ENCODE measurements at regions not wholly inside any gene's neighbourhood (a gene's known extent, or its start where the extent isn't known, plus 50 kb on each side); places are given as distances from the start of the nearest gene placed in this dataset.
"Not testable (repeated sequence)": the region's sequence is repeated elsewhere in the genome, so short reads cannot be mapped to it uniquely, and the experiment has no call there.

DNA sequence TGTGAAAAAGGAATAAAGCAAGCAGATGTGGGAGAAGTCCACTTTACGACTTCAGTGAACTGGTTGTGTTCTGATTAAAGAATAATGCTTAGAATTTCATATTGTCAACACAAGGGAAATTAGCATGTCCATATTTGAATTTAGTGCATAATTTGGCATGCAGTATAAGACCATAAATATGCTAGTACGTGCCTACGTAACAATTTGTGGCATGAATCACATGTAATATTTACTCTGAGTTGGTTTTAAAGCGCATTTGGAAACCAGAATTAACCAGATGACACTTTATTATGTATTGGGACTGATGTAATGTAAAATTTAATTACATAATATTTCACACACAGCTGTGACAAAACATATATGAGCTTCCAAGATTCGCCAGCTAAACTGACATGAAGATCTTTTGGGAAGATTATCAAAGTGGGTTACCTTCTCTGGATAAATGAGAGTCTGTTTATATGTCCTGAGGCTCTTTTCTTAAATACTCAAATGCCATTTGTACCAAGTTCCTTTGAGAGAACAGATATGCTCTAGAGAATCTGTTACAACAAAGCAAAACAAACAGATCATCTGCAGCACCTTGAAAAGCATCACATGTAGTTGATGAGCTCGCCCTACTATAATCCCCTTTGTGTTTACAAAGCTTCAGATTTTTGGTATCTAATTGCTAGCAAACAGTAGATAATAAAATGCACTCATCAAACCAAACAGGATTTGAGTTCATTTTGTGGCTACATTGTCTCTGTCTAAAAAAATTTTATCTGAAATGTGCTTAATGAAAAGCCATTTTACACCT lies 1468.6 kb downstream of the CDH11 start:
- no peak for DNase-seq

DNA sequence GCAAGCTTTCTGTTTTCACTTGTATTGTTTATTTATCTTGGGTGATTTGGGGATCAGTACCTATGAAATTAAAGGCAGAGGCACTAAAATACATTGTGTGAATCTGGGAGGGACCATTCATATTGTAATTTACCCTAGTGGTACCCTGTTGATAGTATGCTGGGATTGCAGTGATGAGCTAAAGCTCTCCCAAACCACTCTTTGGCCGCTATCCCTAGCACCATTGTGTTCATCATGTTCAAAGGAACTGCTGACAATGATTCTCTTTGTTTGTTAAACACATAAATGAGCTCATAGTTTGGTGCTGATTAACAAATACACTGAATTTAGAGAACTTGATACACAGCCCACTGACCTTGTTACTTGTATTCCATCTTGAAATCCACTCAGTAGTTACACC lies 1469.8 kb downstream of the CDH11 start:
- no peak for DNase-seq

DNA sequence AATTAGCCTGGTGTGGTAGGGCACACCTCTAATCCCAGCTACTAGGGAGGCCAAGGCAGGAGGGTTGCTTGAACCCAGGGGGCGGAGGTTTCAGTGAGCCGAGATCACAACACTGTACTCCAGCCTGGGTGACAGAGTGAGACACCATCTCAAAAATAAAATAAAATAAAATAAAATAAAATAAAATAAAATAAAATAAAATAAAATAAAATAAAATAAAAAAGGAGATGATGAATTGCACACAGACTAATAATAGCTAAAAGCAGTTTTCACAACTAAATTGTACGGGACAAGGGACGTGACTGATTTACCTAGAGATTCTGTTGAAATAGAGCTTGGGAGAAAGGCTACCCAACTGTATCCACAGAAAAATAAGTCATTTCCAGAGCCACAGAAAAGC lies 1471.3 kb downstream of the CDH11 start:
- no peak for DNase-seq

DNA sequence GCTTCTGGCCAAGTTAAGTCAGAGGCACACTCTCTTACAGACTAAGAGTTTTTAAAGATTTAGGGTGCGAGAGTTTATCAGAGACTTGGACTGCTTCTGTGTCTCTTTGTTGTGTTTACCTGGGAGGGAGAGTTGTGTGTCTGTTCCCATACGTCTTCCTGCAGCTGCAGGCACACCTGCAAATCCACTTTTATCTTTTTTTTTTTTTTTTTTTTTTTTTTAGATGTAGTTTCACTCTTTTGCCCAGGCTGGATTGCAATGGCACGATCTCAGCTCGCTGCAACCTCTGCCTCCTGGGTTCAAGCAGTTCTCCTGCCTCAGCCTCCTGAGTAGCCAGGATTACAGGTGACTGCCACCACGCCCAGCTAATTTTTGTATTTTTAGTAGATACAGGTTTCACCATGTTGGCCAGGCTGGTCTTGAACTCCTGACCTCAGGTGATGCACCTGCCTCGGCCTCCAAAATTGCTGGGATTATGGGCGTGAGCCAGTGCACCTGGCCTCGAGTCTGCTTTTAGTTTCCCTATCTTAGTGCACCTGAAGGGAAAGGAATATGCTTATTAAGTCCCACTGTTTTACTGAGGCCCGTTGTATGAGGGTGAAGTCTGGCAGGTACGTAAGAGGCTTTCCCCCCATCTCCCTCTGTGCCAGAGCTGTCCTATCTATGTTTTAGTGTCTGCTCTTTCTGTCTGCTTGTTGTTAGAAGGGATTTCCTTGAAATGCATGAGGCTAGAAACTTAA lies 1488.0 kb downstream of the CDH11 start:
- DNase-seq = not testable (repeated sequence)

DNA sequence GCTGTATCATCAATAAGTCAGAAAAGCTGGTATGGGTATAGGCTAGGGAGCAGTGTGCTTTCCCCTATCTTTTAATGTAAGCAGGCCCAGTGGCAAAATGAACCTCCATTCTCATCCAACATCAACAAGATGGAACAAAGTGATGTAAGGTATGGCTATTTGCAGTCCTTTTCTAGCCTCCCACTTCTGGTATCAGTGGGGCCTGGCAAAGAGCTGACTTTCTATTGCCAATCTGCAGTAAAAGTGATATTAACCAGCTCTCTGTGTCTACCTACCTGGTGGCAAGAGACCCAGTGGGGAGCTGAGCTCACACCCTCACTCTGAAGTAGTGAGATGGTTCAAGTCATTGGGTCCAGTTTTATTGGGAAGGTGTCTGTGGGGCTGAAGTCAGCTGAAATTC lies 1492.6 kb downstream of the CDH11 start:
- no peak for DNase-seq

DNA sequence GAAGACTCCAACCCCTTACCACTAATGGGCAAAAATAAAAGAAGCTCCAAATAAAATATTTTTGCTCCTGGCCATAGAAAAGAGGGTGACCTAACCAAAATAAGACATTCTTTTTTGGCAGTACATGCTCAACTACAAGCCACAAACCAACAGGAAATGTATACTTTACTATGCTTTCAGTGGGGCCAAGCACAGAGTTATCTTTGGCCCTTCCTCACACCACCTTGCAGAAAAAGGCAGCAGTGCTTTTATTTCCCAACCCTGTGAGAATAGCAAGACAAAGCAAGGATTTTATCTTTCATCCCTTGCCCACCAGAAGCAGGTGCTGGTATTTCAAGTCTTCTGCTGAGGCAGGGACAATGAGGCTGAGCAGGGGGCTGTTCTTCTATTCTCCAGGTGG lies 1493.1 kb downstream of the CDH11 start:
- no peak for DNase-seq

DNA sequence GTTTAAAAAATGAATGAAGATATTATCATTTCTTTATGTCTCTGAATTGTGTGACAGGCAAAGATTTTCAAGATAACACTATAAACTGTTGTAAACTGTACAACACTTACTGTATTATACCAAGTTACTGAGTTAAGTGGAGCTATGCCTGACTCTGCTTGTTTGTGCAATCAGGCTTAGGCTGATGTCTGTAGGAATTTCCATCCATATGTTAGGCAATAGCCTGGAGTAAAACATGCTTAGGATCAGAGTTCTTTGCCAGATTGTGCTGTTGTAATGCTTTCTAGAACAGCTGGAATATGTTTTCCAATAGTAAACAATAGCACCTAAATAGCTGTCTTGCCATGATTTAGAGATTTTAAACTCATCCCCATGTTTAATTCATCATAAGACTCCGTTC lies 1496.7 kb downstream of the CDH11 start:
- no peak for DNase-seq

DNA sequence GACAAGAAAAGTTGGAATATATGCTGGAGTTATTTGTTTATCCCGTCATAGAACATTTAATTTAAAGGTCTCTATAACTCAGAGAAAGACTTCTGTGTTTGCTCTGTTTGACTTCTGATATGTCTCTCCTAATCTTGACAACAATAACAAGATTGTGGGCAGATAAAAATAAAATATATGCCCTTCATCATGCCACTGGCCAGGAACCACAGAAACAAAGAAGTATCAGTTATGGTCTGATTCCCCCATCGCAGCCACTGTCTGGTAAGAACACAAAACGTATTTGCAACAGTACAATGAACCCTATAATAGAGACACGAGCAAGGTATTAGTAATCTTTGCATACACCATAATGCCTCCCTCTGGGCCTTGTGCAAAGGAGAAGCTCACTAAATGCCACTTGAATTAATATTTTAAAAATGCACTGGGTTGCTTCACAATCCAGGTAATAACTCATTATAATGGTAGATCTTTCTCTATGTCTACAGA lies 1498.3 kb downstream of the CDH11 start:
- DNase-seq = no peak

DNA sequence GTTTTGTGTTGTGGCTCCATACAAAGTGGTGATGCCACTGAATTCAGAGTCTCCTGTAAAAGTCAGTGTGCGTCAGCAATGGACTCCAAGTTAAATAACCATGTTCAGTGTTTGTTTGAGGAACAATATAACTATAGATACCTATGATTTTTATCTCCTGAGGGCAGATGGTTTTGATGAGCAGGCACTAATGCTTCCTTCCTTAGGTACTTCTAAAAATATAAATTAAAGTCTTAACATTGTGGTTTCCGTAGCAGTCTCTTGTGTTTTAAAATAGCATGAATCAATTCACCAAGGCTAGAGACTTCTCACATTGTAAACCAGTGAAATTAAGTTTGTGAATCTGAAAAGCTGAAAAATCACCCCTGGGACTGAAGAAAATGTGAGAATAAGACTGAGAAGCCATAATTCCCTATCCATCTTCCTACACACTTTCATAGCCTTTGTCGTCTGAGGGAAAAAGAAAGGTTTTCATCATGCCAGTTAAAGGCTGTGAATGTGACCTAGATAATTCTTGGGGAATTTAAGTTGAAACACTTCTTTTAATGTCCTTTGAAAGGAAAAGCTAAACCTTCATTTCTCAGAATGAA lies 1502.9 kb downstream of the CDH11 start:
- DNase-seq = no peak

DNA sequence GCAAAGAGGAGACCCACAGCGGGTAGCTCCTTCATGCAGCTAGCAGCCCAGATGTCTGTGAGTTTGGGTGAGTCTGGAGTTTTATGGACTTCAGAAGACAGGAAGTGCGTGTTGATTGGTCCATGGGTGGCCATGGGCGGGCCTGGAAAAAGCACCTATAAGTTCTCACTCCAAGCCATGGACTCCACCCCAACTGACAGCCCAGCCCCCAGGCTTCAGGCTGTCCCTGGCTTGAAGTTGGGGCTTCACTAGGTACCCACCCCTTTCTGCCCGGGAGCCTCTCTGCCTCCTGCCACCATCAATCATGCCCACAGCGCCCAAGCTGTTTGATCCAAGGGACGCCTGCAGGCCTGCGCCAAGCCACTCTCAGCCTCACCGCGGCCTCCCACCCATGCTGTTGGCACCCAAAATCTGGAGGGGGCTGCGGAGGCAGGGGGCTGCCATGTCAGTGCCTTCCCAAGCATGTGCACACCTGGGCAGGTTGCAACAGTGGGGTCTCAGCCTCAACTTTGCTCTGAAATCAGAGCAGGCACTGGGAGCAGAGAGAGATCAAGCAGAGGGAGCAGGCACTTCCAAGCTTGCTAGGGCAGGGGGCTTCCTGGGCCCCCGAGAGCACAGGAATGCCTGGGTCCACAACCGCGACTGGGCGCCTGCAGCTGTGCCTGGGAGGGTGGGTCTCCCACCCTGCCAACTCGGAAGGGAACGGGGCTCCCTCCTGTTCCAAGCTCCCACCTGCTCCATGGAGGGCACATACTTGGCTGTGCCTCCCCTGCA lies 1503.7 kb downstream of the CDH11 start:
- no peak for DNase-seq

DNA sequence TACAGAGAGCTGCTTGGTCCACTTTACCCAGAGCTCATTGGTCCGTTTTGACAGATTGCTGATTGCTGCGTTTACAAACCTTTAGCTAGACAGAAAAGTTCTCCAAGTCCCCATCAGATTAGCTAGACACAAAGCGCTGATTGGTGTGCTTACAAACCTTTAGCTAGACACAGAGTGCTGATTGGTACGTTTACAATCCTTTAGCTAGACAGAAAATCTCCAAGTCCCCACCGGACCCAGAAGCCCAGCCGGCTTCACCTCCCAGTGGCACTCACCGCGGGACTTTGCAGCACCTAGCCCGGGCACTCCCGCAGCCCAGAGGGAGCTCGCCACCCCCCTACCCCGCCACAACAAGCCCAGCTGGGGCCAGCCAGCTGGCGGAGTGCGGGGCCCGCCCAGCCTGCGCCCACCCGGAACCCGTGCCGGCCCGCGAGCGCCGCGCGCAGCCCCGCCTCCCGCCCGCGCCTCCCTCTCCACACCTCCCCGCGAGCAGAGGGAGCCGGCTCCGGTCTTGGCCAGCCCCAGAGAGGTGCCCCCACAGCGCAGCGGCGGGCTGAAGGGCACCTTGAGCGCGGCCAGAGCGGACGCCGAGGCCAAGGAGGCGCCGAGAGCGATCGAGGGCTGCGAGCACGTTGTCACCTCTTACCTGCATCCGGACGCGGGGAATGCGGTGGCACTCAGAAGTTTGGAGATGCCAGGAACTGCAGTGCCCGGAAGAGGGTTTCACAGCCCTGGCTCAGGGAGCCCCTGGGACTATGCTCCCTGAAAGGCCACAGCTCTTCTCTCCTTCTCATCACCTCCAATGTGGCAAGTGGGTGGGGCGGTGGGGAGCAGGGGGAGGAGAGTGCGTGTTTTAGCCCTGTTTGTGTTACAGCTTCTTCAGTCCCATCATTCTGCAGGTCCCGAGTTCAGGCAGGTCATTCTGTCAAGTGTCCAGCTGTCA lies 1504.5 kb downstream of the CDH11 start:
- DNase-seq = no peak

DNA sequence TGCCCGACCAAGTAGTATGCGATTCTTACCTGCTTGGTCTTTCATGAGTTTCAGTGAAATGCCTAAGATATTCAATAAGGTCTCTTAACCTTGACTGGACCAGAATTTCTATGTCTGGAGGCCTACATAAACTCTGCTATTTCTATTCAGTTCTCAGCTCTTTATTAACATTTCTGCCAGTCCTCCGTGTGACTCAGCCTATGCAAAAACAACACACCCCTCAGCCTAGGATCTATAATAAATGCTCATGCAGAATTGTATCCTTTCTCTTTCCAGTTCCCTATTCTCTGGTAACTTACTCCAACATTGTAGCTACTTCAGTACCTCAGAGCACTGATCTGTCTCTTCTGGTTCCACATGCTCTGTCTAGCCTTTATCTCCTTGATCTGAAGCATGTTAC lies 1507.4 kb downstream of the CDH11 start:
- DNase-seq = no peak

DNA sequence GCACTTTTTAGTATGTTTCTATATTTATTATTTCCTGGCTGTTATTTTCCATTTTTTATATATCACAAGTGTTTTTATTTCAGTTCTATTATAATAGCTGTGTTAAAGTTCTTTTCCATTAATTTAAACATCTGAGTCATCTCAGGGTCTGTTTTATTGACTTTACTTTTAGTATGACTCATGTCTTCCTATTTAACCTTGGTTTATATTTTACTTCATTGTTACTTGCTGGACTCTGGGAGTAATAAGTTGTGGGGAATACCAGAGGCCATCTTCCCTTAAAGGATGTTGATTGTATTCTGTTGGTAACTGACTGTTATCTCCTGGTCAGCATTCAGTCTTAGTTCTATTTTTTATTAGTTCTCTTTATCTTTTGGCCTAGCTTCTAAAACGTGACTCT lies 1508.2 kb downstream of the CDH11 start:
- DNase-seq = no peak

DNA sequence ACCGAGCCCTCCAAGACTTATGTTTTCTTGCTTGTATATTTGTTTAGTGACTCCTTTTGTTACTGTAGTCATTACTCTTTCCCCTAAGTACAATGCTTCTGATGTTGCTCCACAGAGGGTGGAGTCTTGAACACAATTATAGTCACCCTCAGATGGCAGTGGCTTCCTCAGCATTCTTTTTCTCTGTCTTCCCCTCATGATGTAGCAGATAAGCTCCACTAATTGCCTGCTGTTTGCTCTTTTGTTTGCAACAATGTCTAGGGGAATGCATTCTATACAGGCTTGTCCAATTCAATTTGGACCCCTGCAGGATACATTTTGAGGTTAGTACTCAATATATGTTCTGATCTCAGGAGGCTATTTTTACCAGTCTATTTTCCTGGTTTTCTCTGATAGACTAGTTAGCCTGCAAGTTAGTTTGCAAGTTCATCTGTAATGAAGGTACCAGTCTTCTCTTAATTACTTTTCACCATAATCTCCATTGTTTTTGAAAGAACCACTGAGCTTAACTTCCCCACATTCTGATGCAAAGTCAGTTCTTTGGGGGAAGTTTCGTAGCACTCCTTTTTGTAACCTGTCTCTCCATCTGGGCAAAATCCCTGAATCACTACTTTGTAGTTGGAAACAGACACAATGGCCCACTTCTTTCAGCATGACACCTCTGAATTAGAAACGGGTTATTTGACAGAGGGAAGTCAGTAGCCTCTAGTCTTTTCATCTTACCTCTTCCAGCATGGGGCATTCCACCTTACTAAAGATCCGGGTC lies 1509.2 kb downstream of the CDH11 start:
- DNase-seq = no peak

DNA sequence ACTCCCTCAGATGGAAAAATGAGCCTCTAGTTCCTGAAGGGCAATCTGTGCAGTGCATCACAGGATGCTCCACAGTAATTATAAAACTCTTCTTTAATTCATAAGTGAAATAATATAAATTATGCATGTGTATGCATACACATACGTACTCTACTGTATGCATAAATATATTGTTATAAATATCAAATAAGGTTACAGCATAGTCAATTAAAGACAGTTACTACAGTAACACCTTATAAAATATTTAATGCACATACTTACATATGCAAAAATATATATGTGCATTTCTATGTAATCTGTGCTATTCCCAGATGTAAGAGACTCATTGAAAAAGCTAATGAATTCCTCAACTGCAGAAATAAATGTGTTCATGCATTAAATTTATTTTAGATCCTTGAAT lies 1515.1 kb downstream of the CDH11 start:
- DNase-seq = no peak

DNA sequence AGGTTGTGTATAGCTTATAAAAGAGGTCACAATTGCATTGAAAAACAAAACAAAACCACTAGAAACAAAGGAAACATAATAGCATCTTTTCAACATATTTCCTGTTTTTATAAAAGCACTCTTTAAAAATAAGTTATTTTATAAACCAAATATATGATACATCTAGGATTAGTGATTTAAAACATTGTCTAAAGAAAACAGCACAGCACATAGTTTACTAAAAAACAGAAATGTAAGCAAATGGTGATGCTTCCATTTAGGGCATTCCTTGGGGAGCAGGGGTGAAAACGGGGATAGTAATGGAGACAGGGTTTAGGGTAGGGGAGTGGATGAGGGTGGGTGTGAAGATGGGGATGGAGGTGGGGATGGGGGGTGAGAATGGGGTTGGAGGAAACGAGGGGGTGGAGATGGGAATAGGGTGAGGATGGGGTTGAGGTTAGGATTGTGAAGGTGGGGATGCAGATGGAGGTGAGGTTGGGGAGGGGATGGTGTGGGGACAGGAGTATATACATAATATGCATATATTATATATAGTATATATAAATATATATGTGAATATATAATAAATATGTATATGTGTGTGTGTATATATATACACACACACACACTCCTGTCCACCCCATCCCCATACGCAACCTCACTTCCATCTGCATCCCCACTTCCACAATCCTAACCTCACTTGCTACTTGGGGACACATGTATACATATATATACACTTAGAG lies 1519.5 kb downstream of the CDH11 start:
- DNase-seq = no peak

DNA sequence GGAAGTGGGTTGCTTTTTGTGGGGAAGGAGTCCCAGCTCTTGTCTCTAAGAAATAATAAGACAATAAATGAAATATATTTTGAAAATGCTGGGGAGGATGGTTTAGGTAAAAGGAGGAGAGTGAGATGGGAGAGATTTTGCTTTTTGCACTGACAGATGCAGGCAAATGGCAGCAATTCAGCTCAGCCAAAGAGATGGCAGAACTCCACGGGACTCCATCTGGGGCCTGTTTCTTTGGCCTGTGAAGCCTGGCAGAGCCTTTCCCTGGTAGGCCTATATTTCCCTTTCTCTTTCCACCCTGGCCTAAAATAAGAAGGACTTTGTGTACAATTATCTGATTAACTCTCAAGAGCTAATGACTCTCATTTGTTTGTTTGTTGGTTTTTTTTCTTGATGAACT lies 1525.1 kb downstream of the CDH11 start:
- DNase-seq = no peak

DNA sequence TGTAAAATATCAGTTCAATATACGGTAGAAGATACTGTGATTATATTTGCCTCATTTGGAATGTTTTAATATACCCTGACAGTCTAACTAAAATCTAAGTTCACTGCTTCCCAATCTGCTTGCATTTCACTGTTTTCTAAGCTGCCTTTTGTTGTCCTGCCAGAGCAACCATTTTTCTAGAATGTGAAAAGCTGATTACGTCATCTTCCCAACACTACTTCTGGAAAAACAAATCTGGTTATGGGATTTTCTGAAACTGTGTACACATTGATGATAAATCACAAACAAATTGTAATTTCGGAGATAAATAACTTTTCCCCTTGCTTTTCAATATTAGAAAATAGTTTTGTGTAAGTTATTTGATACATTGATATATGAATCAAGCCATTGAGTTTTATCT lies 1529.0 kb downstream of the CDH11 start:
- DNase-seq = no peak

DNA sequence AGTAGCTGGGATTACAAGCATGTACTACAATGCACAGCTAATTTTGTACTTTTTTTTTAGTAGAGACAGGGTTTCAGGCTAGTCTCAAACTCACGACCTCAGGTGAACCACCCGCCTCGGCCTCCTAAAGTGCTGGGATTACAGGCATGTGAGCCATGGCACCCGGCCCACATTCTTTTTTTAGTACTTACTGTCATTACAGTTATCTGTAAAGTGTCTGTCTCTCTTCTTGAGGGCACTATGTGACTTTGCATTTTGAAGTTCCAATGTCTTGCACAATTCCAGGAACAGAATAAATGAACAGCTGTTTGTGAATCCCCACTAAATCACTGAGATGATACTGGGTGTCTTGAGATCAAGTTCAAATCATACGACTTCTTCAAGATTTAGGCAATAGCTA lies 1540.3 kb downstream of the CDH11 start:
- no peak for DNase-seq

DNA sequence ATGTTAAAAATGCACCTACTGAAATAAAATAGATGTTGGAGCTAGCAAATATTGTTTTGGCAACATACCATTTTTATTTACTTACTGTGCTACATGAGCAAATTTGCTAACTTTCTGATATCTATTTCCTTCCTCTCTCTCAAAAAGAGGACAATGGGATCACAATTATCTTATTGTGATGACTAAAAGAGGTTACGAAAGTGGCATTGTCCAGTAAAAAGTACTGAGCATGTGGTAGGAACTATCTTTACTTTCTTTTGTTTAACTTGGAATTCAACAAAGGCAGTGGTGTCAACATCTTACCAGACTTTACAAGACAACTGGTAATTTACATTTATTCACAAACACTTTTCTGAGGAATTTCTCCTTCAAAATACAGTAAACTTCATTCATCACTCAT lies 1542.6 kb upstream of the CDH8 start:
- no peak for DNase-seq

DNA sequence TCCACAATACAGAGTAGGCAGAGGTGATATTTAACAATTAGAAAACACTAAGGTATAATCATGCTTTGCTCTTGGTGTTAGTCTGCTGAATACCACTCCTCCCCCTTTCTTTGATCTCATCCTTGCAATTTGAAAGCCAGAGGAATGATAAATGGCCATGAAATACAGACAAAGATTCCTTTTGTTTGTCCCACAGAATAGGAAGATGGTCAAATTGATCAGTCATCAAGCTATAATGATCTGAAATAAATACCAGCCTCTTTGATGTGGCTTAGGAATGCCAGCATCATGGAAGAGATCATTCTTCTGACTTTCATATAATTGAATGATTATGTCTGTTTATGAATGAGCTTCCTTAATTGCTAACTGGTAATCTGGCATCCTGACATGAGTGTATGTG lies 1541.7 kb upstream of the CDH8 start:
- no peak for DNase-seq
